ENCODE measurements at regions not wholly inside any gene's neighbourhood (a gene's known extent, or its start where the extent isn't known, plus 50 kb on each side); places are given as distances from the start of the nearest gene placed in this dataset.

- TF ChIP-seq CTCF (IDR thresholded peaks at IDR 0.05) (no peak), POLR2A (IDR thresholded peaks at IDR 0.05) (no peak), POLR2AphosphoS5 (IDR thresholded peaks at IDR 0.05) (no peak)
These were observed 80.8 kb upstream of the ARX start for GRCh38 chrX:25096522-25097045.
